H1 (cell line): ENCODE measurements at regions not wholly inside any gene's neighbourhood (a gene's known extent, or its start where the extent isn't known, plus 50 kb on each side); places are given as distances from the start of the nearest gene placed in this dataset.
A peak's percentile ranks its signal among the peaks of the same experiment; 100 is the strongest.

Source experiments
- CTCF ChIA-PET: fragments of 300-600 bp; sonication (Branson Sonifier 250); formaldehyde crosslinking; loops from one replicate; lab custom pipeline; 2021; ENCODE audit not compliant: partially characterized antibody; lab: Charles Lee
- POLR2A ChIA-PET: fragments of 300-600 bp; sonication (Branson Sonifier 250); formaldehyde crosslinking; loops from one replicate; lab custom pipeline; 2021; ENCODE audit warnings: inconsistent platforms; ENCODE audit not compliant: partially characterized antibody; lab: Charles Lee
- DNase-seq, 2 experiments: peaks; one replicate each; pipeline versions ENCODE4 v3.0.0 to v3.0.0-alpha.2; 2010 to 2022; ENCODE audit warnings: low spot score in 2 of 2, low read depth in 1 of 2, mixed read lengths in 1 of 2
- FAIRE-seq: peaks from 2 replicates; lab custom pipeline; 2011; peaks lifted over from hg19 to GRCh38; lab: Jason Lieb, UNC
- H2AFZ ChIP-seq: 2 replicates; pipeline ENCODE4 v1.8.1; 2012; ENCODE audit warnings: low read length, inconsistent platforms
- H2AK5ac ChIP-seq: 2 replicates; pipeline ENCODE4 v1.6.1; 2013; ENCODE audit warnings: low read depth, low read length
- H2BK120ac ChIP-seq: replicated peaks from 2 replicates; pipeline ENCODE3; 2013; ENCODE audit warnings: low read depth, low read length, inconsistent platforms
- H2BK12ac ChIP-seq: 2 replicates; pipeline ENCODE4 v1.6.1; 2013; ENCODE audit warnings: low read depth, low read length
- H2BK15ac ChIP-seq: 2 replicates; pipeline ENCODE4 v1.6.1; 2013; ENCODE audit warnings: low read length
- H2BK20ac ChIP-seq: 2 replicates; pipeline ENCODE4 v1.6.1; 2013; ENCODE audit warnings: low read length
- H2BK5ac ChIP-seq: 2 replicates; pipeline ENCODE4 v1.6.1; 2013; ENCODE audit warnings: low read depth, low read length
- H3K14ac ChIP-seq: 2 replicates; pipeline ENCODE4 v1.6.1; 2013; ENCODE audit warnings: inconsistent platforms; ENCODE audit not compliant: insufficient read length
- H3K18ac ChIP-seq: 2 replicates; pipeline ENCODE4 v1.6.1; 2013; ENCODE audit warnings: low read length; ENCODE audit errors: extremely low read depth
- H3K23ac ChIP-seq: 2 replicates; pipeline ENCODE4 v1.6.1; 2013; ENCODE audit warnings: inconsistent platforms; ENCODE audit not compliant: insufficient read length
- H3K23me2 ChIP-seq: 2 replicates; pipeline ENCODE4 v1.6.1; 2013; ENCODE audit warnings: low read depth, low read length
- H3K27ac ChIP-seq: 2 replicates; pipeline ENCODE4 v1.6.1; 2011; ENCODE audit warnings: low read depth, low read length, inconsistent platforms
- H3K27me3 ChIP-seq, 4 experiments: replicated peaks in 1 of 4; 1 replicate in 1 of 4; 2 replicates in 3 of 4; pipeline versions ENCODE4 v1.6.1 to v1.8.1; 2011 to 2013; ENCODE audit warnings: low read length in 3 of 4, mild to moderate bottlenecking in 3 of 4, inconsistent platforms in 2 of 4, mixed read lengths in 2 of 4, moderate library complexity in 1 of 4; ENCODE audit not compliant: control insufficient read depth in 3 of 4, insufficient read depth in 3 of 4; ENCODE audit errors: extremely low read depth in 1 of 4
- H3K36me3 ChIP-seq, 4 experiments: 2 replicates each; pipeline versions ENCODE4 v1.6.1 to v1.8.1; 2011 to 2013; ENCODE audit warnings: mild to moderate bottlenecking in 4 of 4, low read length in 3 of 4, moderate library complexity in 2 of 4, control low read depth in 1 of 4, inconsistent platforms in 1 of 4; ENCODE audit not compliant: insufficient read depth in 4 of 4, control insufficient read depth in 2 of 4
- H3K4ac ChIP-seq: replicated peaks from 2 replicates; pipeline ENCODE3; 2013; ENCODE audit warnings: low read length, low read depth, mixed read lengths, inconsistent platforms; ENCODE audit not compliant: insufficient read length
- H3K4me1 ChIP-seq, 4 experiments: replicated peaks in 1 of 4; 1 replicate in 1 of 4; 2 replicates in 3 of 4; pipeline versions ENCODE4 v1.6.1 to v1.8.1; 2011 to 2013; ENCODE audit warnings: low read length in 3 of 4, inconsistent platforms in 2 of 4, mixed read lengths in 1 of 4; ENCODE audit not compliant: insufficient read depth in 4 of 4, control insufficient read depth in 3 of 4
- H3K4me2 ChIP-seq, 2 experiments: 2 replicates each; pipeline versions ENCODE4 v1.6.1 to v1.8.1; 2011 to 2013; ENCODE audit warnings: low read depth in 2 of 2, low read length in 2 of 2, control low read depth in 1 of 2, inconsistent platforms in 1 of 2, mild to moderate bottlenecking in 1 of 2; ENCODE audit not compliant: insufficient read depth in 1 of 2
- H3K4me3 ChIP-seq, 4 experiments: fragments of 200-600, 300-600 bp in 1 of 4; sonication (generic), shearing (Covaris generic), sonication (Bioruptor Twin) in 1 of 4; 2 replicates each; pipeline versions ENCODE4 v1.5.1 to v1.8.1; 2011 to 2016; ENCODE audit warnings: low read length in 4 of 4, low read depth in 3 of 4, control low read depth in 2 of 4, inconsistent platforms in 2 of 4, mild to moderate bottlenecking in 2 of 4, mixed read lengths in 1 of 4, moderate library complexity in 1 of 4; ENCODE audit not compliant: insufficient read depth in 2 of 4; ENCODE audit errors: extremely low read depth in 1 of 4
- H3K56ac ChIP-seq: replicated peaks from 2 replicates; pipeline ENCODE3; 2013; ENCODE audit warnings: low read depth, mild to moderate bottlenecking, mixed read lengths, low read length, inconsistent platforms; ENCODE audit not compliant: insufficient read length
- H3K79me1 ChIP-seq: 2 replicates; pipeline ENCODE4 v1.6.1; 2013; ENCODE audit warnings: low read depth, low read length, control low read depth
- H3K79me2 ChIP-seq, 2 experiments: 2 replicates each; pipeline versions ENCODE4 v1.6.1 to v1.8.1; 2012 to 2013; ENCODE audit warnings: low read length in 2 of 2, mild to moderate bottlenecking in 2 of 2, inconsistent platforms in 1 of 2; ENCODE audit not compliant: insufficient read depth in 2 of 2, control insufficient read depth in 1 of 2
- H3K9ac ChIP-seq, 4 experiments: replicated peaks in 1 of 4; 1 replicate in 1 of 4; 2 replicates in 3 of 4; pipeline versions ENCODE4 v1.6.1 to v1.8.1; 2011 to 2013; ENCODE audit warnings: low read depth in 3 of 4, low read length in 3 of 4, control low read depth in 2 of 4, mild to moderate bottlenecking in 2 of 4, moderate library complexity in 2 of 4, inconsistent platforms in 1 of 4; ENCODE audit errors: extremely low read depth in 1 of 4
- H3K9me3 ChIP-seq, 2 experiments: 2 replicates each; pipeline versions ENCODE4 v1.6.1 to v1.8.1; 2012 to 2013; ENCODE audit warnings: mild to moderate bottlenecking in 2 of 2, moderate library complexity in 2 of 2, control low read depth in 1 of 2, inconsistent platforms in 1 of 2, low read depth in 1 of 2, low read length in 1 of 2, mixed read lengths in 1 of 2; ENCODE audit not compliant: insufficient read depth in 2 of 2
- H4K20me1 ChIP-seq, 2 experiments: replicated peaks in 1 of 2; 2 replicates each; pipeline versions ENCODE3 to v1.8.1; 2011 to 2013; ENCODE audit warnings: inconsistent platforms in 2 of 2, low read length in 2 of 2, mild to moderate bottlenecking in 1 of 2; ENCODE audit not compliant: insufficient read depth in 2 of 2, control insufficient read depth in 1 of 2
- H4K5ac ChIP-seq: 2 replicates; pipeline ENCODE4 v1.6.1; 2013; ENCODE audit warnings: low read length, low read depth, mixed read lengths, inconsistent platforms; ENCODE audit not compliant: insufficient read length
- H4K8ac ChIP-seq: 2 replicates; pipeline ENCODE4 v1.8.0; 2013; ENCODE audit warnings: mild to moderate bottlenecking, moderate library complexity, low read length, inconsistent platforms; ENCODE audit not compliant: insufficient read depth; ENCODE audit errors: extremely low read depth
- H4K91ac ChIP-seq: replicated peaks from 2 replicates; pipeline ENCODE3; 2013; ENCODE audit warnings: low read length, mixed read lengths, inconsistent platforms; ENCODE audit not compliant: insufficient read length
- WGBS, 2 experiments: shearing (Covaris generic) in 1 of 2; methylation state at CpG; one replicate each; pipeline versions ENCODE4 v1.1.6 to v1.1.7; 2013 to 2015; ENCODE audit warnings: low lambda C conversion rate in 2 of 2, mixed read lengths in 2 of 2, inconsistent platforms in 1 of 2, low coverage in 1 of 2, missing lambda C conversion rate in 1 of 2; ENCODE audit not compliant: insufficient replicate concordance in 2 of 2, insufficient coverage in 1 of 2, insufficient read length in 1 of 2; ENCODE audit errors: extremely low coverage in 1 of 2, missing lambda C conversion rate in 1 of 2; 5-methylcytosine and 5-hydroxymethylcytosine counted together

- no peak overlapping the region for H2AFZ ChIP-seq
- H2BK20ac ChIP-seq: 0 out of 2 replicates have a peak overlapping the region, but pooled peaks have one; percentile 13
- H2BK12ac ChIP-seq: no peak overlapping the region
- no peaks in the 10 kb centered on the region for H3K36me3 ChIP-seq
- no peaks in the 10 kb centered on the region for H3K23me2 ChIP-seq
- peaks cover 8 to 9% of the 10 kb centered on the region in 2 experiments; a peak in 2 of 4 replicates for H3K9me3 ChIP-seq
- FAIRE-seq: no peak
- no peak overlapping the region for H3K56ac ChIP-seq
- ChIA-PET CTCF (interaction anchor here (0.9 to 2.2 kb wide), 6 partner anchors 11 to 368 kb away, joined by 3 to 8 read pairs (median 3); no protein-coding TSS in a partner anchor), POLR2A (no interaction called here)
- no peak overlapping the region; the same call in 1 of the 2 replicates for H2AK5ac ChIP-seq
- H2BK5ac ChIP-seq: no peak overlapping the region
- H2BK120ac ChIP-seq: no peak overlapping the region
- peak overlapping the region; percentile 26; the same call in 1 of the 2 replicates for H3K18ac ChIP-seq
- no peaks in the 10 kb centered on the region for H4K20me1 ChIP-seq
- H3K14ac ChIP-seq: no peak overlapping the region
- no peak overlapping the region for H3K23ac ChIP-seq
- peaks cover 3 to 13% (median 9%) of the 10 kb centered on the region in 4 experiments; a peak in 5 of 7 replicates for H3K4me1 ChIP-seq
- no peak overlapping the region for H3K4me3 ChIP-seq
- DNase-seq: no peak
- H3K27me3 ChIP-seq: peaks cover 0 to 10% (median 6%) of the 10 kb centered on the region in 4 experiments; a peak in 2 of 7 replicates
- no peak overlapping the region for H3K4ac ChIP-seq
- no peaks in the 10 kb centered on the region for H3K79me2 ChIP-seq
- peak overlapping the region; percentile 1; the same call in 1 of the 2 replicates for H2BK15ac ChIP-seq
- no peak overlapping the region for H3K27ac ChIP-seq
- no peak overlapping the region for H4K8ac ChIP-seq
- no peak overlapping the region for H3K4me2 ChIP-seq
- no peak overlapping the region for H4K5ac ChIP-seq
- H4K91ac ChIP-seq: no peak overlapping the region
- WGBS, 2 experiments: 88% methylated on average over 4 of the region's 4 CpGs; no CpG with 5 or more reads in 1 of the 2 experiments
- no peaks in the 10 kb centered on the region for H3K79me1 ChIP-seq
- H3K9ac ChIP-seq: no peak overlapping the region
Measured at GRCh38 chr6:14276071-14276470, 158.5 kb downstream of the CD83 start.
